Fibroblast of lung (primary cell): ENCODE measurements at regions not wholly inside any gene's neighbourhood (a gene's known extent, or its start where the extent isn't known, plus 50 kb on each side); places are given as distances from the start of the nearest gene placed in this dataset.

ENCODE experiments used
- DNase-seq, 2 donors: peaks; one replicate each; pipeline versions ENCODE4 v3.0.0 to v3.0.0-alpha.2; 2010; ENCODE audit warnings: low read depth in 2 of 2
- H2AFZ ChIP-seq: 2 replicates; pipeline ENCODE4 v1.5.1; 2012; ENCODE audit warnings: low read length, control low read depth, inconsistent platforms
- H3K27ac ChIP-seq: 2 replicates; pipeline ENCODE4 v1.5.1; 2011; ENCODE audit warnings: low read length, control low read depth; ENCODE audit not compliant: insufficient read depth
- H3K27me3 ChIP-seq: 2 replicates; pipeline ENCODE4 v1.5.1; 2011; ENCODE audit warnings: mild to moderate bottlenecking, low read length; ENCODE audit not compliant: control insufficient read depth, insufficient read depth
- H3K36me3 ChIP-seq: 2 replicates; pipeline ENCODE4 v1.5.1; 2011; ENCODE audit warnings: low read length; ENCODE audit not compliant: control insufficient read depth, insufficient read depth
- H3K4me1 ChIP-seq: 2 replicates; pipeline ENCODE4 v1.5.1; 2011; ENCODE audit warnings: low read length; ENCODE audit not compliant: control insufficient read depth, insufficient read depth; ENCODE audit errors: extremely low read depth
- H3K4me2 ChIP-seq: 2 replicates; pipeline ENCODE4 v1.5.1; 2011; ENCODE audit warnings: low read length, control low read depth; ENCODE audit not compliant: insufficient read depth; ENCODE audit errors: extremely low read depth
- H3K4me3 ChIP-seq, 4 experiments: fragments of 200-600 bp in 1 of 4; sonication (generic) in 1 of 4; replicated peaks in 1 of 4; 2 replicates each; pipeline ENCODE4 v1.5.1; 2011 to 2016; ENCODE audit warnings: low read length in 4 of 4, low read depth in 3 of 4, mild to moderate bottlenecking in 3 of 4, control low read depth in 2 of 4, inconsistent platforms in 1 of 4, mixed read lengths in 1 of 4; ENCODE audit not compliant: insufficient read depth in 1 of 4; ENCODE audit errors: control extremely low read depth in 1 of 4
- H3K79me2 ChIP-seq: 2 replicates; pipeline ENCODE4 v1.5.1; 2012; ENCODE audit warnings: mild to moderate bottlenecking, low read length, inconsistent platforms; ENCODE audit not compliant: control insufficient read depth, insufficient read depth
- H3K9ac ChIP-seq: 2 replicates; pipeline ENCODE4 v1.5.1; 2011; ENCODE audit warnings: mild to moderate bottlenecking, low read length, control low read depth; ENCODE audit not compliant: insufficient read depth
- H3K9me3 ChIP-seq: 2 replicates; pipeline ENCODE4 v1.5.1; 2012; ENCODE audit warnings: low read depth, low read length; ENCODE audit not compliant: control insufficient read depth, insufficient read depth
- H4K20me1 ChIP-seq: 2 replicates; pipeline ENCODE4 v1.5.1; 2011; ENCODE audit warnings: low read length; ENCODE audit not compliant: control insufficient read depth, insufficient read depth; ENCODE audit errors: extremely low read depth
- CTCF ChIP-seq, 2 donors: IDR thresholded peaks in 1 of 2; conservative IDR thresholded peaks in 1 of 2; 1 replicate in 1 of 2; 2 replicates in 1 of 2; pipeline ENCODE4 v1.5.1; 2011 to 2012; ENCODE audit warnings: low read length in 2 of 2, control low read depth in 1 of 2, inconsistent platforms in 1 of 2, low read depth in 1 of 2, mild to moderate bottlenecking in 1 of 2
- EZH2 ChIP-seq: IDR thresholded peaks from 2 replicates; pipeline ENCODE4 v1.5.1; 2012; ENCODE audit warnings: low read length, control low read depth, mild to moderate bottlenecking; ENCODE audit errors: missing control alignments

- no peak for DNase-seq
- no peaks in the 10 kb centered on the region for H4K20me1 ChIP-seq
- no peak overlapping the region for H2AFZ ChIP-seq
- H3K4me3 ChIP-seq: no peak overlapping the region
- no peaks in the 10 kb centered on the region for H3K27me3 ChIP-seq
- no peaks in the 10 kb centered on the region for H3K79me2 ChIP-seq
- H3K9me3 ChIP-seq: no peaks in the 10 kb centered on the region
- TF ChIP-seq CTCF (conservative IDR thresholded peaks at IDR 0.05 in 1 of 2, IDR thresholded peaks at IDR 0.05 in 1 of 2; ENCODE audit: low read depth in 1 of 2, low read length in 2 of 2): no peak
- TF ChIP-seq EZH2: no peak
- peaks cover 11% of the 10 kb centered on the region for H3K4me1 ChIP-seq
- H3K9ac ChIP-seq: no peak overlapping the region
- H3K4me2 ChIP-seq: no peak overlapping the region
- H3K27ac ChIP-seq: no peak overlapping the region
- no peaks in the 10 kb centered on the region for H3K36me3 ChIP-seq
Measured at GRCh38 chr14:49951229-49951607, 58.3 kb downstream of the ARF6 start.

- H3K79me2 ChIP-seq: no peaks in the 10 kb centered on the region
- H3K4me3 ChIP-seq: no peak overlapping the region
- H3K27ac ChIP-seq: no peak overlapping the region
- TF ChIP-seq EZH2: no peak
- no peak for TF ChIP-seq CTCF (conservative IDR thresholded peaks at IDR 0.05 in 1 of 2, IDR thresholded peaks at IDR 0.05 in 1 of 2; ENCODE audit: low read depth in 1 of 2, low read length in 2 of 2)
- H3K9ac ChIP-seq: no peak overlapping the region
- DNase-seq: no peak
- no peaks in the 10 kb centered on the region for H3K27me3 ChIP-seq
- no peak overlapping the region for H3K4me2 ChIP-seq
- peaks cover 7% of the 10 kb centered on the region for H3K4me1 ChIP-seq
- no peak overlapping the region for H2AFZ ChIP-seq
- H3K36me3 ChIP-seq: no peaks in the 10 kb centered on the region
- no peaks in the 10 kb centered on the region for H3K9me3 ChIP-seq
- no peaks in the 10 kb centered on the region for H4K20me1 ChIP-seq
Measured at GRCh38 chr14:49951691-49952345, 58.9 kb downstream of the ARF6 start.

GRCh38 chr14:49953196-49953595, 60.3 kb downstream of the ARF6 start:
- TF ChIP-seq EZH2 (no peak), CTCF (conservative IDR thresholded peaks at IDR 0.05 in 1 of 2, IDR thresholded peaks at IDR 0.05 in 1 of 2; ENCODE audit: low read depth in 1 of 2, low read length in 2 of 2) (no peak)
- no peaks in the 10 kb centered on the region for H4K20me1 ChIP-seq
- no peak overlapping the region for H3K4me3 ChIP-seq
- H3K4me1 ChIP-seq: peaks cover 7% of the 10 kb centered on the region
- H3K79me2 ChIP-seq: no peaks in the 10 kb centered on the region
- H3K36me3 ChIP-seq: no peaks in the 10 kb centered on the region
- no peak overlapping the region for H3K4me2 ChIP-seq
- H3K27me3 ChIP-seq: no peaks in the 10 kb centered on the region
- no peak for DNase-seq
- no peak overlapping the region for H3K27ac ChIP-seq
- H3K9ac ChIP-seq: no peak overlapping the region
- H3K9me3 ChIP-seq: no peaks in the 10 kb centered on the region
- H2AFZ ChIP-seq: no peak overlapping the region
